PC-9 (cell line): ENCODE measurements at regions not wholly inside any gene's neighbourhood (a gene's known extent, or its start where the extent isn't known, plus 50 kb on each side); places are given as distances from the start of the nearest gene placed in this dataset.

Source experiments
- BruUV-seq: library from RNA; stranded (reverse); fragments of 400-500 nt; replicated peaks from 2 replicates; lab custom pipeline; 2021; lab: Mats Ljungman, UMichigan
- CTCF ChIA-PET: fragments of 300-600 bp; sonication (Branson Sonifier 250); formaldehyde crosslinking; loops from one replicate; lab custom pipeline; 2022; ENCODE audit warnings: antibody characterized with exemption; lab: Charles Lee
- POLR2A ChIA-PET: fragments of 300-600 bp; sonication (Branson Sonifier 250); formaldehyde crosslinking; loops from one replicate; lab custom pipeline; 2022; ENCODE audit warnings: antibody characterized with exemption; ENCODE audit not compliant: unreplicated experiment; lab: Charles Lee
- DNase-seq, 2 experiments: peaks; one replicate each; pipeline versions ENCODE4 v3.0.0 to v3.0.0-alpha.2; 2015 to 2022; ENCODE audit warnings: mixed read lengths in 1 of 2
- H2AFZ ChIP-seq: fragments of 200-600 bp; sonication (generic); 2 replicates; pipeline ENCODE4 v1.8.1; 2017; ENCODE audit warnings: antibody characterized with exemption
- H3F3A ChIP-seq: fragments of 200-600 bp; sonication (generic); 2 replicates; pipeline ENCODE4 v1.8.1; 2017; ENCODE audit warnings: antibody characterized with exemption, mild to moderate bottlenecking, low read depth; ENCODE audit not compliant: insufficient read depth
- H3K27ac ChIP-seq: fragments of 200-600 bp; sonication (generic); 2 replicates; pipeline ENCODE4 v1.6.1; 2016; ENCODE audit warnings: mixed run types
- H3K27me3 ChIP-seq: fragments of 200-600 bp; sonication (generic); 2 replicates; pipeline ENCODE4 v1.6.1; 2016; ENCODE audit warnings: low read depth, mixed run types; ENCODE audit not compliant: insufficient read depth
- H3K36me3 ChIP-seq: fragments of 200-600 bp; sonication (generic); 2 replicates; pipeline ENCODE4 v1.6.1; 2016; ENCODE audit warnings: low read depth, mixed run types
- H3K4me1 ChIP-seq: fragments of 200-600 bp; sonication (generic); replicated peaks from 2 replicates; pipeline ENCODE4 v1.6.1; 2016; ENCODE audit warnings: mixed run types; ENCODE audit not compliant: insufficient read depth
- H3K4me2 ChIP-seq: fragments of 200-600 bp; sonication (generic); 2 replicates; pipeline ENCODE4 v1.6.1; 2017; ENCODE audit warnings: mixed run types
- H3K4me3 ChIP-seq: fragments of 200-600 bp; sonication (generic); 2 replicates; pipeline ENCODE4 v1.6.1; 2016; ENCODE audit warnings: mixed run types
- H3K79me2 ChIP-seq: fragments of 200-600 bp; sonication (generic); 2 replicates; pipeline ENCODE4 v1.6.1; 2017; ENCODE audit warnings: low read depth, mixed run types
- H3K9me2 ChIP-seq: fragments of 200-600 bp; sonication (generic); 2 replicates; pipeline ENCODE4 v1.8.1; 2017; ENCODE audit warnings: mild to moderate bottlenecking; ENCODE audit not compliant: insufficient read depth
- H3K9me3 ChIP-seq: fragments of 200-600 bp; sonication (generic); 2 replicates; pipeline ENCODE4 v1.8.1; 2016; ENCODE audit warnings: low read depth; ENCODE audit not compliant: insufficient read depth
- H4K20me1 ChIP-seq: fragments of 200-600 bp; sonication (generic); 2 replicates; pipeline ENCODE4 v1.8.1; 2017; ENCODE audit not compliant: insufficient read depth
- EZH2 ChIP-seq: fragments of 200-600 bp; sonication (generic); IDR thresholded peaks from 2 replicates; pipeline ENCODE4 v1.8.0; 2017; ENCODE audit warnings: antibody characterized with exemption, low read depth
- intact Hi-C: fragments of 100-400 bp; cut with micrococcal nuclease; formaldehyde crosslinking; loops from one replicate; pipeline ENCODE4 v1.10.0; 2022; ENCODE audit not compliant: unreplicated experiment
- TF ChIP-seq, protein P1 (sequence below): fragments of 200-600 bp; sonication (generic); conservative IDR thresholded peaks from 2 replicates; pipeline ENCODE4 v1.6.1; 2017; ENCODE audit warnings: mixed run types, antibody characterized with exemption, mild to moderate bottlenecking, moderate library complexity

DNA sequence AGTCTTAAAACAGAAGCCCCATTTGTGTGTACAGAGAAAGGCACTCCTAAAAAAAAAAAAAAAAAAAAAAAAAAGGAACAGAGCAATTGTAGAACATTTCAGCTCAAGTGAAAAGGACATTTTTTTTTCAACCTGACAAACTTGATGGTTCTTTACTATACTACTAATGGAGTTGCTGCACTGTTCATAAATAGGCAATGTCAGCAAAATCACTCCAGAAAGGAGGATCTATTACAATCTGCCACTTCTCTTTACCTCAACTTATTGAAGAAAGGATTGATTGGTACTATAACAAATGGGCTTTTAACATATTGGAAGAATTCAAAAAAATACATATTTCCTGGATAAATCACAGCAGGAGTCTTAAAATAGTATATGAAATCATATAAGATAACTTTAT lies 1517.7 kb downstream of the SLITRK1 start:
- intact Hi-C loops: no loop called here
- Histone ChIP-seq H3K27ac (no peak overlapping the region), H3K4me3 (no peak overlapping the region), H3K4me2 (no peak overlapping the region), H3F3A (no peaks in the 10 kb centered on the region), H3K4me1 (no peaks in the 10 kb centered on the region), H3K9me3 (no peaks in the 10 kb centered on the region), H3K9me2 (no peaks in the 10 kb centered on the region), H3K36me3 (no peaks in the 10 kb centered on the region), H3K79me2 (no peaks in the 10 kb centered on the region), H2AFZ (no peak overlapping the region), H3K27me3 (no peaks in the 10 kb centered on the region), H4K20me1 (no peaks in the 10 kb centered on the region)
- BruUV-seq: no TSS peak
- ChIA-PET POLR2A (no interaction called here), CTCF (no interaction called here)
- DNase-seq: no peak
- TF ChIP-seq, protein P1, sequence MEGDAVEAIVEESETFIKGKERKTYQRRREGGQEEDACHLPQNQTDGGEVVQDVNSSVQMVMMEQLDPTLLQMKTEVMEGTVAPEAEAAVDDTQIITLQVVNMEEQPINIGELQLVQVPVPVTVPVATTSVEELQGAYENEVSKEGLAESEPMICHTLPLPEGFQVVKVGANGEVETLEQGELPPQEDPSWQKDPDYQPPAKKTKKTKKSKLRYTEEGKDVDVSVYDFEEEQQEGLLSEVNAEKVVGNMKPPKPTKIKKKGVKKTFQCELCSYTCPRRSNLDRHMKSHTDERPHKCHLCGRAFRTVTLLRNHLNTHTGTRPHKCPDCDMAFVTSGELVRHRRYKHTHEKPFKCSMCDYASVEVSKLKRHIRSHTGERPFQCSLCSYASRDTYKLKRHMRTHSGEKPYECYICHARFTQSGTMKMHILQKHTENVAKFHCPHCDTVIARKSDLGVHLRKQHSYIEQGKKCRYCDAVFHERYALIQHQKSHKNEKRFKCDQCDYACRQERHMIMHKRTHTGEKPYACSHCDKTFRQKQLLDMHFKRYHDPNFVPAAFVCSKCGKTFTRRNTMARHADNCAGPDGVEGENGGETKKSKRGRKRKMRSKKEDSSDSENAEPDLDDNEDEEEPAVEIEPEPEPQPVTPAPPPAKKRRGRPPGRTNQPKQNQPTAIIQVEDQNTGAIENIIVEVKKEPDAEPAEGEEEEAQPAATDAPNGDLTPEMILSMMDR: no peak

DNA sequence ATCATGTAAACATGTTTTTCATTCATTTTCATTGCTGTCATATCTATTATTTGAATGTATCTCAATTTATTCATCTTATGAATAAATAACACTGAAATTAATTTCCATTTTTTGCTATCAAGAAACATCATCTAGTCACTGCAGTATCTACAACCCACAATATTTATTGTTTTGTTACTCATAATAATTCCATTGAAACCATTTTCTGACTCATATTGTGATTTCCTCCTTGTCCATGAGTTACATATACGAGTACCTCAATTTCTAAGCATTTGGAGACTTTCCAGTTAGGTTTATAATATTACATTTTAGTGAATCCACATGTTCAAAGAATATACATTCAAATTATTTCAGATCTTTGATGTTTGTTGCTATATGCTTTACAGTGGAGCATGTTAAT lies 1524.0 kb downstream of the SLITRK1 start:
- BruUV-seq: no TSS peak

DNA sequence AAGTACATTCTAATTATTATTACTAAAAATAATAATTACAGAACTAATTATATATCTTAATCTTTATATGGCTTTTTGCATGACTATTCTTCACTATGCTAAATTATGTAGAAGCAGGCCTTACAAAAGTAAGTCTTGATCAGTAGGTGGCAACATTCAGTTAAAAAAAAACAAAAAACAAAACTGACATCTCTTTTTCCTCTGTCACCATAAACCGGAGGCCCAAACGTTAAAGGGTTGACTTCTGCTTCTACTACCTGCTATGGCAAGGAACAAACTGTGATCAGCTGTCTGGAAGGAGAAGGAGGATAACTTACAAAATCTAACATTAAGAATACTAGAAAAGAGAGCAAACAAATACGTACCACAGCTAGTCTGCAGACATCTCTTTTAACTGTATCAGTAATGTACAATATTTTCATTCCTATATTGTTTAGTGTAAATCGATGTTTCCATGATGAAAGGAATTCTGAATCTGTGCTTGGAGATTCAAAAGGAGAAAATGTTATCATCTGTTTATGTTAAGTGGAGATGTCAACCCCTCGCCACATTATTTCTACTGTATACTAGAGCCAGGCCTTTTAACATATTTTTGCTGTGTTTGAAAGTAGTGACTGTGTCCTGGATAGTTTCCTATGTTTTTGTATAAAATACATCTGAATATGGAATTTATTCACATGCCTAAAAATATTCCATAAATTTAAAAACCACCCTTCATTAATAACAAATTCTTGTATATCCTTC lies 1525.4 kb downstream of the SLITRK1 start:
- TF ChIP-seq EZH2: no peak
- TF ChIP-seq, protein P1: no peak
- H3K27ac ChIP-seq: no peak overlapping the region
- H3K4me3 ChIP-seq: no peak overlapping the region
- ChIA-PET CTCF (no interaction called here), POLR2A (no interaction called here)
- intact Hi-C loops: no loop called here
- no peaks in the 10 kb centered on the region for H3K79me2 ChIP-seq
- H3K9me3 ChIP-seq: no peaks in the 10 kb centered on the region
- no peaks in the 10 kb centered on the region for H4K20me1 ChIP-seq
- no peak overlapping the region for H2AFZ ChIP-seq
- H3K4me2 ChIP-seq: no peak overlapping the region
- no peaks in the 10 kb centered on the region for H3K4me1 ChIP-seq
- H3K36me3 ChIP-seq: no peaks in the 10 kb centered on the region
- no TSS peak for BruUV-seq
- H3K9me2 ChIP-seq: no peaks in the 10 kb centered on the region
- no peaks in the 10 kb centered on the region for H3K27me3 ChIP-seq
- no peak for DNase-seq
- H3F3A ChIP-seq: no peaks in the 10 kb centered on the region

More for the DNA sequence above, 1524.0 kb downstream of the SLITRK1 start:
- Histone ChIP-seq H3K4me3 (no peak overlapping the region), H4K20me1 (no peaks in the 10 kb centered on the region), H3K79me2 (no peaks in the 10 kb centered on the region), H3K4me2 (no peak overlapping the region), H2AFZ (no peak overlapping the region), H3F3A (no peaks in the 10 kb centered on the region), H3K4me1 (no peaks in the 10 kb centered on the region), H3K27me3 (no peaks in the 10 kb centered on the region), H3K36me3 (no peaks in the 10 kb centered on the region), H3K27ac (no peak overlapping the region), H3K9me3 (no peaks in the 10 kb centered on the region), H3K9me2 (no peaks in the 10 kb centered on the region)
- ChIA-PET POLR2A (no interaction called here), CTCF (no interaction called here)
- intact Hi-C loops: no loop called here
- TF ChIP-seq, protein P1: no peak
- TF ChIP-seq EZH2: no peak
- DNase-seq: no peak
